ENCODE measurements at regions not wholly inside any gene's neighbourhood (a gene's known extent, or its start where the extent isn't known, plus 50 kb on each side); places are given as distances from the start of the nearest gene placed in this dataset.
"Not testable (repeated sequence)": the region's sequence is repeated elsewhere in the genome, so short reads cannot be mapped to it uniquely, and the experiment has no call there.

- DNase-seq (ENCODE audit: low read depth): no peak
These were observed 57.4 kb upstream of the PRSS16 start for GRCh38 chr6:27190126-27190525.

GRCh38 chr6:27194453-27194852, 53.0 kb upstream of the PRSS16 start:
- DNase-seq (ENCODE audit: low read depth): not testable (repeated sequence)

- DNase-seq (ENCODE audit: low read depth): not testable (repeated sequence)
These were observed 52.0 kb upstream of the PRSS16 start for GRCh38 chr6:27195547-27195946.

All from fibroblast of gingiva (primary cell).